ENCODE measurements at regions not wholly inside any gene's neighbourhood (a gene's known extent, or its start where the extent isn't known, plus 50 kb on each side); places are given as distances from the start of the nearest gene placed in this dataset.

- ChIA-PET POLR2A (no interaction called here), CTCF (interaction anchor here (0.6 kb wide), 1 partner anchor 296 kb away, joined by 3 read pairs; no protein-coding TSS in a partner anchor)
These were observed 59.3 kb upstream of the SDK1 start for GRCh38 chr7:3241686-3242258.

- POLR2A ChIA-PET, result no interaction called here
- CTCF ChIA-PET, result no interaction called here
These were observed 58.6 kb upstream of the SDK1 start for GRCh38 chr7:3242398-3242972.

- POLR2A ChIA-PET, result no interaction called here
- CTCF ChIA-PET, result no interaction called here
These were observed 57.8 kb upstream of the SDK1 start for GRCh38 chr7:3243256-3243655.

- POLR2A ChIA-PET, result no interaction called here
These were observed 57.4 kb upstream of the SDK1 start for GRCh38 chr7:3243680-3244079.

GRCh38 chr7:3244241-3244814, 56.7 kb upstream of the SDK1 start:
- POLR2A ChIA-PET, result no interaction called here
- CTCF ChIA-PET, result no interaction called here

More at GRCh38 chr7:3243680-3244079, 57.4 kb upstream of the SDK1 start:
- CTCF ChIA-PET, result no interaction called here

GRCh38 chr7:3245077-3245476, 56.0 kb upstream of the SDK1 start:
- CTCF ChIA-PET, result no interaction called here

GRCh38 chr7:3245721-3246120, 55.3 kb upstream of the SDK1 start:
- ChIA-PET POLR2A (no interaction called here), CTCF (no interaction called here)

More at GRCh38 chr7:3245077-3245476, 56.0 kb upstream of the SDK1 start:
- POLR2A ChIA-PET, result no interaction called here

GRCh38 chr7:3246127-3246526, 54.9 kb upstream of the SDK1 start:
- CTCF ChIA-PET, result no interaction called here
- POLR2A ChIA-PET, result no interaction called here

- ChIA-PET CTCF (no interaction called here), POLR2A (no interaction called here)
These were observed 54.4 kb upstream of the SDK1 start for GRCh38 chr7:3246651-3247050.

- CTCF ChIA-PET, result no interaction called here
- POLR2A ChIA-PET, result no interaction called here
These were observed 50.3 kb upstream of the SDK1 start for GRCh38 chr7:3250725-3251124.
